H1 (cell line): ENCODE measurements at regions not wholly inside any gene's neighbourhood (a gene's known extent, or its start where the extent isn't known, plus 50 kb on each side); places are given as distances from the start of the nearest gene placed in this dataset.

Experiments
- ATF3 ChIP-seq: IDR thresholded peaks from 2 replicates; pipeline ENCODE4 v1.6.1; 2011; ENCODE audit warnings: low read depth, mild to moderate bottlenecking, low read length; ENCODE audit not compliant: insufficient read depth
- CBX8 ChIP-seq: fragments of 300-800, 300-1000 bp; sonication (generic); IDR thresholded peaks from 2 replicates; pipeline ENCODE4 v1.7.1; 2016; ENCODE audit warnings: low read depth, low read length, borderline replicate concordance
- CTCF ChIP-seq, 3 experiments: IDR thresholded peaks; 1 replicate in 2 of 3; 2 replicates in 1 of 3; pipeline versions ENCODE4 v1.5.1 to v1.6.1; 2011; ENCODE audit warnings: low read length in 3 of 3, mild to moderate bottlenecking in 3 of 3, inconsistent platforms in 2 of 3, low read depth in 1 of 3, moderate library complexity in 1 of 3; ENCODE audit not compliant: insufficient read depth in 1 of 3; ENCODE audit errors: control extremely low read depth in 1 of 3
- EZH2 ChIP-seq: fragments of 200-600 bp; sonication (generic); IDR thresholded peaks from 2 replicates; pipeline ENCODE4 v1.7.1; 2012; ENCODE audit warnings: low read depth, mild to moderate bottlenecking, moderate library complexity, low read length, inconsistent platforms; ENCODE audit not compliant: severe bottlenecking
- JUND ChIP-seq: IDR thresholded peaks from 2 replicates; pipeline ENCODE4 v1.6.1; 2011; ENCODE audit warnings: mild to moderate bottlenecking, improper control_type of control experiment, low read length
- POLR2AphosphoS5 ChIP-seq: IDR thresholded peaks from 2 replicates; pipeline ENCODE4 v1.6.1; 2011; ENCODE audit warnings: low read depth, low read length
- RAD21 ChIP-seq, 2 experiments: IDR thresholded peaks in 1 of 2; conservative IDR thresholded peaks in 1 of 2; 2 replicates each; pipeline ENCODE4 v1.6.1; 2011; ENCODE audit warnings: low read depth in 2 of 2, low read length in 2 of 2, improper control_type of control experiment in 1 of 2, inconsistent platforms in 1 of 2, mild to moderate bottlenecking in 1 of 2, moderate library complexity in 1 of 2
- SIN3A ChIP-seq, 2 experiments: IDR thresholded peaks in 1 of 2; conservative IDR thresholded peaks in 1 of 2; 2 replicates each; pipeline ENCODE4 v1.6.1; 2011 to 2012; ENCODE audit warnings: low read length in 2 of 2, improper control_type of control experiment in 1 of 2, low read depth in 1 of 2, mild to moderate bottlenecking in 1 of 2
- SP2 ChIP-seq: IDR thresholded peaks from 2 replicates; pipeline ENCODE4 v1.6.1; 2012; ENCODE audit warnings: mild to moderate bottlenecking, low read length, inconsistent platforms
- SUZ12 ChIP-seq: fragments of 200-600 bp; sonication (generic); IDR thresholded peaks from 2 replicates; pipeline ENCODE4 v1.6.1; 2012; ENCODE audit warnings: mild to moderate bottlenecking, inconsistent platforms, low read length, moderate library complexity, mixed read lengths
- TEAD4 ChIP-seq: IDR thresholded peaks from 2 replicates; pipeline ENCODE4 v1.6.1; 2012; ENCODE audit warnings: low read depth, low read length, inconsistent platforms, mixed read lengths

- TF ChIP-seq POLR2AphosphoS5 (no peak), CTCF (IDR thresholded peaks at IDR 0.05; ENCODE audit: control extremely low read depth in 1 of 3, insufficient read depth in 1 of 3, low read depth in 1 of 3, low read length in 3 of 3) (no peak), SUZ12 (no peak), CBX8 (no peak), RAD21 (IDR thresholded peaks at IDR 0.05 in 1 of 2, conservative IDR thresholded peaks at IDR 0.05 in 1 of 2; ENCODE audit: low read depth in 2 of 2, low read length in 2 of 2) (no peak), JUND (no peak), EZH2 (no peak), ATF3 (no peak), SIN3A (conservative IDR thresholded peaks at IDR 0.05 in 1 of 2, IDR thresholded peaks at IDR 0.05 in 1 of 2; ENCODE audit: low read depth in 1 of 2, low read length in 2 of 2) (no peak), TEAD4 (no peak), SP2 (no peak)
Observed at GRCh38 chr16:26204138-26204537, 512.4 kb downstream of the HS3ST4 start.
